ENCODE measurements at regions not wholly inside any gene's neighbourhood (a gene's known extent, or its start where the extent isn't known, plus 50 kb on each side); places are given as distances from the start of the nearest gene placed in this dataset.
A peak's percentile ranks its signal among the peaks of the same experiment; 100 is the strongest.

- no peak for DNase-seq
Measured at GRCh38 chr20:11229772-11230171, 556.0 kb upstream of the JAG1 start.

GRCh38 chr20:11230999-11231398 lies 557.2 kb upstream of the JAG1 start:
- no peak for DNase-seq

- DNase-seq = no peak
Measured at GRCh38 chr20:11231742-11232648, 558.2 kb upstream of the JAG1 start.

- DNase-seq = no peak
Measured at GRCh38 chr20:11232896-11233295, 559.1 kb upstream of the JAG1 start.

GRCh38 chr20:11234181-11234580 lies 560.4 kb upstream of the JAG1 start:
- DNase-seq = no peak

- no peak for DNase-seq
Measured at GRCh38 chr20:11234608-11235007, 560.8 kb upstream of the JAG1 start.

GRCh38 chr20:11235058-11235457 lies 561.3 kb upstream of the JAG1 start:
- no peak for DNase-seq

- no peak for DNase-seq
Measured at GRCh38 chr20:11242320-11242719, 568.5 kb upstream of the JAG1 start.

GRCh38 chr20:11245431-11245830 lies 571.6 kb upstream of the JAG1 start:
- DNase-seq = no peak

GRCh38 chr20:11246251-11246775 lies 572.5 kb upstream of the JAG1 start:
- no peak for DNase-seq

- DNase-seq = no peak
Measured at GRCh38 chr20:11247046-11248010, 573.5 kb upstream of the JAG1 start.

GRCh38 chr20:11248011-11248409 lies 574.2 kb upstream of the JAG1 start:
- DNase-seq = no peak

GRCh38 chr20:11248687-11249638 lies 575.2 kb upstream of the JAG1 start:
- peak in 1 of 2 donors; percentile 16 for DNase-seq

- DNase-seq = no peak
Measured at GRCh38 chr20:11249683-11250082, 575.9 kb upstream of the JAG1 start.

- no peak for DNase-seq
Measured at GRCh38 chr20:11252447-11252846, 578.6 kb upstream of the JAG1 start.

- no peak for DNase-seq
Measured at GRCh38 chr20:11255455-11255854, 581.7 kb upstream of the JAG1 start.

GRCh38 chr20:11255860-11256259 lies 582.1 kb upstream of the JAG1 start:
- DNase-seq = no peak

- no peak for DNase-seq
Measured at GRCh38 chr20:11260611-11261010, 586.8 kb upstream of the JAG1 start.

GRCh38 chr20:11261533-11262000 lies 587.8 kb upstream of the JAG1 start:
- DNase-seq = no peak

- DNase-seq = no peak
Measured at GRCh38 chr20:11266571-11266970, 592.8 kb upstream of the JAG1 start.

GRCh38 chr20:11267131-11267761 lies 593.4 kb upstream of the JAG1 start:
- peak in 1 of 2 donors; percentile 94 for DNase-seq
